H1 (cell line): ENCODE measurements at regions not wholly inside any gene's neighbourhood (a gene's known extent, or its start where the extent isn't known, plus 50 kb on each side); places are given as distances from the start of the nearest gene placed in this dataset.

Source experiments
- CTCF ChIA-PET: fragments of 300-600 bp; sonication (Branson Sonifier 250); formaldehyde crosslinking; loops from one replicate; lab custom pipeline; 2021; ENCODE audit not compliant: partially characterized antibody; lab: Charles Lee
- POLR2A ChIA-PET: fragments of 300-600 bp; sonication (Branson Sonifier 250); formaldehyde crosslinking; loops from one replicate; lab custom pipeline; 2021; ENCODE audit warnings: inconsistent platforms; ENCODE audit not compliant: partially characterized antibody; lab: Charles Lee
- DNase-seq, 2 experiments: peaks; one replicate each; pipeline versions ENCODE4 v3.0.0 to v3.0.0-alpha.2; 2010 to 2022; ENCODE audit warnings: low spot score in 2 of 2, low read depth in 1 of 2, mixed read lengths in 1 of 2
- FAIRE-seq: peaks from 2 replicates; lab custom pipeline; 2011; peaks lifted over from hg19 to GRCh38; lab: Jason Lieb, UNC
- H2AFZ ChIP-seq: 2 replicates; pipeline ENCODE4 v1.8.1; 2012; ENCODE audit warnings: low read length, inconsistent platforms
- H2AK5ac ChIP-seq: 2 replicates; pipeline ENCODE4 v1.6.1; 2013; ENCODE audit warnings: low read depth, low read length
- H2BK120ac ChIP-seq: replicated peaks from 2 replicates; pipeline ENCODE3; 2013; ENCODE audit warnings: low read depth, low read length, inconsistent platforms
- H2BK12ac ChIP-seq: 2 replicates; pipeline ENCODE4 v1.6.1; 2013; ENCODE audit warnings: low read depth, low read length
- H2BK15ac ChIP-seq: 2 replicates; pipeline ENCODE4 v1.6.1; 2013; ENCODE audit warnings: low read length
- H2BK20ac ChIP-seq: 2 replicates; pipeline ENCODE4 v1.6.1; 2013; ENCODE audit warnings: low read length
- H2BK5ac ChIP-seq: 2 replicates; pipeline ENCODE4 v1.6.1; 2013; ENCODE audit warnings: low read depth, low read length
- H3K14ac ChIP-seq: 2 replicates; pipeline ENCODE4 v1.6.1; 2013; ENCODE audit warnings: inconsistent platforms; ENCODE audit not compliant: insufficient read length
- H3K18ac ChIP-seq: 2 replicates; pipeline ENCODE4 v1.6.1; 2013; ENCODE audit warnings: low read length; ENCODE audit errors: extremely low read depth
- H3K23ac ChIP-seq: 2 replicates; pipeline ENCODE4 v1.6.1; 2013; ENCODE audit warnings: inconsistent platforms; ENCODE audit not compliant: insufficient read length
- H3K23me2 ChIP-seq: 2 replicates; pipeline ENCODE4 v1.6.1; 2013; ENCODE audit warnings: low read depth, low read length
- H3K27ac ChIP-seq: 2 replicates; pipeline ENCODE4 v1.6.1; 2011; ENCODE audit warnings: low read depth, low read length, inconsistent platforms
- H3K27me3 ChIP-seq, 4 experiments: replicated peaks in 1 of 4; 1 replicate in 1 of 4; 2 replicates in 3 of 4; pipeline versions ENCODE4 v1.6.1 to v1.8.1; 2011 to 2013; ENCODE audit warnings: low read length in 3 of 4, mild to moderate bottlenecking in 3 of 4, inconsistent platforms in 2 of 4, mixed read lengths in 2 of 4, moderate library complexity in 1 of 4; ENCODE audit not compliant: control insufficient read depth in 3 of 4, insufficient read depth in 3 of 4; ENCODE audit errors: extremely low read depth in 1 of 4
- H3K36me3 ChIP-seq, 4 experiments: 2 replicates each; pipeline versions ENCODE4 v1.6.1 to v1.8.1; 2011 to 2013; ENCODE audit warnings: mild to moderate bottlenecking in 4 of 4, low read length in 3 of 4, moderate library complexity in 2 of 4, control low read depth in 1 of 4, inconsistent platforms in 1 of 4; ENCODE audit not compliant: insufficient read depth in 4 of 4, control insufficient read depth in 2 of 4
- H3K4ac ChIP-seq: replicated peaks from 2 replicates; pipeline ENCODE3; 2013; ENCODE audit warnings: low read length, low read depth, mixed read lengths, inconsistent platforms; ENCODE audit not compliant: insufficient read length
- H3K4me1 ChIP-seq, 4 experiments: replicated peaks in 1 of 4; 1 replicate in 1 of 4; 2 replicates in 3 of 4; pipeline versions ENCODE4 v1.6.1 to v1.8.1; 2011 to 2013; ENCODE audit warnings: low read length in 3 of 4, inconsistent platforms in 2 of 4, mixed read lengths in 1 of 4; ENCODE audit not compliant: insufficient read depth in 4 of 4, control insufficient read depth in 3 of 4
- H3K4me2 ChIP-seq, 2 experiments: 2 replicates each; pipeline versions ENCODE4 v1.6.1 to v1.8.1; 2011 to 2013; ENCODE audit warnings: low read depth in 2 of 2, low read length in 2 of 2, control low read depth in 1 of 2, inconsistent platforms in 1 of 2, mild to moderate bottlenecking in 1 of 2; ENCODE audit not compliant: insufficient read depth in 1 of 2
- H3K4me3 ChIP-seq, 4 experiments: fragments of 200-600, 300-600 bp in 1 of 4; sonication (generic), shearing (Covaris generic), sonication (Bioruptor Twin) in 1 of 4; 2 replicates each; pipeline versions ENCODE4 v1.5.1 to v1.8.1; 2011 to 2016; ENCODE audit warnings: low read length in 4 of 4, low read depth in 3 of 4, control low read depth in 2 of 4, inconsistent platforms in 2 of 4, mild to moderate bottlenecking in 2 of 4, mixed read lengths in 1 of 4, moderate library complexity in 1 of 4; ENCODE audit not compliant: insufficient read depth in 2 of 4; ENCODE audit errors: extremely low read depth in 1 of 4
- H3K56ac ChIP-seq: replicated peaks from 2 replicates; pipeline ENCODE3; 2013; ENCODE audit warnings: low read depth, mild to moderate bottlenecking, mixed read lengths, low read length, inconsistent platforms; ENCODE audit not compliant: insufficient read length
- H3K79me1 ChIP-seq: 2 replicates; pipeline ENCODE4 v1.6.1; 2013; ENCODE audit warnings: low read depth, low read length, control low read depth
- H3K79me2 ChIP-seq, 2 experiments: 2 replicates each; pipeline versions ENCODE4 v1.6.1 to v1.8.1; 2012 to 2013; ENCODE audit warnings: low read length in 2 of 2, mild to moderate bottlenecking in 2 of 2, inconsistent platforms in 1 of 2; ENCODE audit not compliant: insufficient read depth in 2 of 2, control insufficient read depth in 1 of 2
- H3K9ac ChIP-seq, 4 experiments: replicated peaks in 1 of 4; 1 replicate in 1 of 4; 2 replicates in 3 of 4; pipeline versions ENCODE4 v1.6.1 to v1.8.1; 2011 to 2013; ENCODE audit warnings: low read depth in 3 of 4, low read length in 3 of 4, control low read depth in 2 of 4, mild to moderate bottlenecking in 2 of 4, moderate library complexity in 2 of 4, inconsistent platforms in 1 of 4; ENCODE audit errors: extremely low read depth in 1 of 4
- H3K9me3 ChIP-seq, 2 experiments: 2 replicates each; pipeline versions ENCODE4 v1.6.1 to v1.8.1; 2012 to 2013; ENCODE audit warnings: mild to moderate bottlenecking in 2 of 2, moderate library complexity in 2 of 2, control low read depth in 1 of 2, inconsistent platforms in 1 of 2, low read depth in 1 of 2, low read length in 1 of 2, mixed read lengths in 1 of 2; ENCODE audit not compliant: insufficient read depth in 2 of 2
- H4K20me1 ChIP-seq, 2 experiments: replicated peaks in 1 of 2; 2 replicates each; pipeline versions ENCODE3 to v1.8.1; 2011 to 2013; ENCODE audit warnings: inconsistent platforms in 2 of 2, low read length in 2 of 2, mild to moderate bottlenecking in 1 of 2; ENCODE audit not compliant: insufficient read depth in 2 of 2, control insufficient read depth in 1 of 2
- H4K5ac ChIP-seq: 2 replicates; pipeline ENCODE4 v1.6.1; 2013; ENCODE audit warnings: low read length, low read depth, mixed read lengths, inconsistent platforms; ENCODE audit not compliant: insufficient read length
- H4K8ac ChIP-seq: 2 replicates; pipeline ENCODE4 v1.8.0; 2013; ENCODE audit warnings: mild to moderate bottlenecking, moderate library complexity, low read length, inconsistent platforms; ENCODE audit not compliant: insufficient read depth; ENCODE audit errors: extremely low read depth
- H4K91ac ChIP-seq: replicated peaks from 2 replicates; pipeline ENCODE3; 2013; ENCODE audit warnings: low read length, mixed read lengths, inconsistent platforms; ENCODE audit not compliant: insufficient read length
- ATF3 ChIP-seq: IDR thresholded peaks from 2 replicates; pipeline ENCODE4 v1.6.1; 2011; ENCODE audit warnings: low read depth, mild to moderate bottlenecking, low read length; ENCODE audit not compliant: insufficient read depth
- CBX5 ChIP-seq: fragments of 300-800, 300-1000 bp; sonication (generic); IDR thresholded peaks from 2 replicates; pipeline ENCODE4 v1.7.1; 2016; ENCODE audit warnings: antibody characterized with exemption, low read length, low read depth
- CBX8 ChIP-seq: fragments of 300-800, 300-1000 bp; sonication (generic); IDR thresholded peaks from 2 replicates; pipeline ENCODE4 v1.7.1; 2016; ENCODE audit warnings: low read depth, low read length, borderline replicate concordance
- EGR1 ChIP-seq: IDR thresholded peaks from 2 replicates; pipeline ENCODE4 v1.6.1; 2011; ENCODE audit warnings: low read depth, low read length, borderline replicate concordance
- RBBP5 ChIP-seq: IDR thresholded peaks from 2 replicates; pipeline ENCODE4 v1.7.1; 2012; ENCODE audit warnings: low read depth, mild to moderate bottlenecking, inconsistent platforms, low read length, moderate library complexity, borderline replicate concordance
- SP4 ChIP-seq: IDR thresholded peaks from 2 replicates; pipeline ENCODE4 v1.6.1; 2012; ENCODE audit warnings: low read length, inconsistent platforms
- SRF ChIP-seq: IDR thresholded peaks from 2 replicates; pipeline ENCODE4 v1.6.1; 2011; ENCODE audit warnings: mild to moderate bottlenecking, low read depth, low read length, moderate library complexity
- ZNF274 ChIP-seq: IDR thresholded peaks from 2 replicates; pipeline ENCODE4 v1.7.0; 2012; ENCODE audit warnings: low read length, borderline replicate concordance; ENCODE audit errors: extremely low read depth

- Histone ChIP-seq H3K56ac (no peak overlapping the region), H3K27me3 (no peaks in the 10 kb centered on the region), H3K27ac (no peak overlapping the region), H4K8ac (no peak overlapping the region), H3K14ac (no peak overlapping the region), H2BK12ac (no peak overlapping the region), H4K20me1 (no peaks in the 10 kb centered on the region), H4K5ac (no peak overlapping the region), H3K23me2 (no peaks in the 10 kb centered on the region), H3K4me2 (no peak overlapping the region), H2AK5ac (no peak overlapping the region), H3K79me1 (no peaks in the 10 kb centered on the region), H3K9ac (no peak overlapping the region), H3K9me3 (no peaks in the 10 kb centered on the region), H2BK15ac (no peak overlapping the region), H2BK120ac (no peak overlapping the region), H3K18ac (no peak overlapping the region), H2BK20ac (no peak overlapping the region), H3K79me2 (no peaks in the 10 kb centered on the region), H3K23ac (no peak overlapping the region), H3K4me1 (no peaks in the 10 kb centered on the region), H4K91ac (no peak overlapping the region), H2AFZ (no peak overlapping the region), H3K4me3 (no peak overlapping the region), H2BK5ac (no peak overlapping the region), H3K4ac (no peak overlapping the region), H3K36me3 (no peaks in the 10 kb centered on the region)
- ChIA-PET CTCF (interaction anchor here (0.6 kb wide), 1 partner anchor 98 kb away, joined by 3 read pairs; no protein-coding TSS in a partner anchor), POLR2A (no interaction called here)
- TF ChIP-seq ZNF274 = no peak
- no peak for TF ChIP-seq ATF3
- no peak for TF ChIP-seq CBX5
- no peak for TF ChIP-seq SP4
- TF ChIP-seq CBX8 = no peak
- no peak for TF ChIP-seq SRF
- TF ChIP-seq EGR1 = no peak
- TF ChIP-seq RBBP5 = no peak
- FAIRE-seq (no peak), DNase-seq (no peak)
Observed at GRCh38 chr13:47299304-47299703, 402.5 kb upstream of the HTR2A start.
